Neural crest cell (in vitro differentiated cells): ENCODE measurements at regions not wholly inside any gene's neighbourhood (a gene's known extent, or its start where the extent isn't known, plus 50 kb on each side); places are given as distances from the start of the nearest gene placed in this dataset.

Source experiments
- DNase-seq: peaks from one replicate; pipeline ENCODE4 v3.0.0; 2021; ENCODE audit warnings: low read depth, mixed read lengths, low spot score
- H3K27ac Mint-ChIP-seq: one replicate; pipeline ENCODE4 v1.8.0; 2021; ENCODE audit warnings: mild to moderate bottlenecking, mixed read lengths; ENCODE audit not compliant: unreplicated experiment
- H3K27me3 Mint-ChIP-seq: 2 replicates; pipeline ENCODE4 v1.8.0; 2021; ENCODE audit warnings: low read depth, mild to moderate bottlenecking, mixed read lengths
- H3K36me3 Mint-ChIP-seq: 2 replicates; pipeline ENCODE4 v1.8.0; 2021; ENCODE audit warnings: low read depth, mild to moderate bottlenecking, mixed read lengths
- H3K4me1 Mint-ChIP-seq: 2 replicates; pipeline ENCODE4 v1.8.0; 2021; ENCODE audit warnings: mixed read lengths
- H3K4me3 Mint-ChIP-seq: one replicate; pipeline ENCODE4 v1.8.0; 2021; ENCODE audit warnings: mild to moderate bottlenecking, mixed read lengths
- H3K9me3 Mint-ChIP-seq: 2 replicates; pipeline ENCODE4 v1.8.0; 2021; ENCODE audit warnings: mixed read lengths
- TF ChIP-seq, protein P1 (sequence below): fragments of 200-600 bp; sonication (generic); conservative IDR thresholded peaks from 2 replicates; pipeline ENCODE4 v1.5.0; 2021; ENCODE audit warnings: antibody characterized with exemption, mild to moderate bottlenecking

- Mint-ChIP-seq H3K27ac (no peak overlapping the region), H3K9me3 (peaks cover 10% of the 10 kb centered on the region), H3K4me1 (peaks cover 18% of the 10 kb centered on the region), H3K36me3 (peaks cover 9% of the 10 kb centered on the region), H3K27me3 (no peaks in the 10 kb centered on the region), H3K4me3 (no peak overlapping the region)
- no peak for DNase-seq
- TF ChIP-seq, protein P1, sequence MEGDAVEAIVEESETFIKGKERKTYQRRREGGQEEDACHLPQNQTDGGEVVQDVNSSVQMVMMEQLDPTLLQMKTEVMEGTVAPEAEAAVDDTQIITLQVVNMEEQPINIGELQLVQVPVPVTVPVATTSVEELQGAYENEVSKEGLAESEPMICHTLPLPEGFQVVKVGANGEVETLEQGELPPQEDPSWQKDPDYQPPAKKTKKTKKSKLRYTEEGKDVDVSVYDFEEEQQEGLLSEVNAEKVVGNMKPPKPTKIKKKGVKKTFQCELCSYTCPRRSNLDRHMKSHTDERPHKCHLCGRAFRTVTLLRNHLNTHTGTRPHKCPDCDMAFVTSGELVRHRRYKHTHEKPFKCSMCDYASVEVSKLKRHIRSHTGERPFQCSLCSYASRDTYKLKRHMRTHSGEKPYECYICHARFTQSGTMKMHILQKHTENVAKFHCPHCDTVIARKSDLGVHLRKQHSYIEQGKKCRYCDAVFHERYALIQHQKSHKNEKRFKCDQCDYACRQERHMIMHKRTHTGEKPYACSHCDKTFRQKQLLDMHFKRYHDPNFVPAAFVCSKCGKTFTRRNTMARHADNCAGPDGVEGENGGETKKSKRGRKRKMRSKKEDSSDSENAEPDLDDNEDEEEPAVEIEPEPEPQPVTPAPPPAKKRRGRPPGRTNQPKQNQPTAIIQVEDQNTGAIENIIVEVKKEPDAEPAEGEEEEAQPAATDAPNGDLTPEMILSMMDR, result no peak
Measured at GRCh38 chr7:106420210-106420609, 135.4 kb upstream of the NAMPT start.

- Mint-ChIP-seq H3K27ac (no peak overlapping the region), H3K4me3 (no peak overlapping the region), H3K4me1 (peaks cover 18% of the 10 kb centered on the region), H3K27me3 (no peaks in the 10 kb centered on the region), H3K9me3 (peaks cover 11% of the 10 kb centered on the region), H3K36me3 (peaks cover 10% of the 10 kb centered on the region)
- no peak for DNase-seq
- TF ChIP-seq, protein P1, result no peak
Measured at GRCh38 chr7:106419455-106420182, 134.8 kb upstream of the NAMPT start.

DNA sequence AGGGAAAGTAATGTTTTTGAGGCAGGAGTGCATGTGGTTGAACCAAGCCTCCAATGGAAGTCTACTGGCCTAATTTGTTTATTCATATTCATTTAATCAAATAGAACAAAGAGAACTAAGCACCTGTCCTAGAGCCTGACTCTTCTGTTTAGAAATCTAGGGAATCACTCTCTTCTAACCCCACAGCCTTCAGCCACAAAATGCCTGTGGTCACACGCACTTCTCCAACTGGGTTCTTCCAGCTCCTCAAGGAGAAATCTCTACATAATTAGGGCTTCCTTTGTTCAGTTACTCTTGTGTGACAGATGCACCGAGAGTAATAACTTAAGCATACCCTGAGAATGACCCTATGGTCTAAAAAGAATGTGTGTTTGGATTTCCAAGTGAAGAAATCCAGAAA is 133.7 kb upstream of the NAMPT start:
- peaks cover 1% of the 10 kb centered on the region for H3K27me3 Mint-ChIP-seq
- H3K4me3 Mint-ChIP-seq, result no peak overlapping the region
- no peak for DNase-seq
- H3K9me3 Mint-ChIP-seq, result peaks cover 11% of the 10 kb centered on the region
- H3K4me1 Mint-ChIP-seq, result peaks cover 18% of the 10 kb centered on the region
- TF ChIP-seq, protein P1, result no peak
- H3K27ac Mint-ChIP-seq, result peak overlapping the region; percentile 8
- peaks cover 10% of the 10 kb centered on the region for H3K36me3 Mint-ChIP-seq

GRCh38 chr7:106418094-106418493 is 133.3 kb upstream of the NAMPT start:
- peaks cover 18% of the 10 kb centered on the region for H3K4me1 Mint-ChIP-seq
- TF ChIP-seq, protein P1, result no peak
- H3K9me3 Mint-ChIP-seq, result peaks cover 11% of the 10 kb centered on the region
- peaks cover 2% of the 10 kb centered on the region for H3K27me3 Mint-ChIP-seq
- no peak for DNase-seq
- H3K4me3 Mint-ChIP-seq, result no peak overlapping the region
- H3K36me3 Mint-ChIP-seq, result peaks cover 10% of the 10 kb centered on the region
- peak overlapping the region; percentile 8 for H3K27ac Mint-ChIP-seq

GRCh38 chr7:106417273-106417902 is 132.6 kb upstream of the NAMPT start:
- TF ChIP-seq, protein P1, result no peak
- no peak overlapping the region for H3K27ac Mint-ChIP-seq
- DNase-seq, result no peak
- H3K36me3 Mint-ChIP-seq, result peaks cover 10% of the 10 kb centered on the region
- H3K4me3 Mint-ChIP-seq, result no peak overlapping the region
- peaks cover 2% of the 10 kb centered on the region for H3K27me3 Mint-ChIP-seq
- H3K4me1 Mint-ChIP-seq, result peaks cover 18% of the 10 kb centered on the region
- H3K9me3 Mint-ChIP-seq, result peaks cover 11% of the 10 kb centered on the region
